Common myeloid progenitor, CD34-positive (primary cell): ENCODE measurements at regions not wholly inside any gene's neighbourhood (a gene's known extent, or its start where the extent isn't known, plus 50 kb on each side); places are given as distances from the start of the nearest gene placed in this dataset.

Experiments used
- CTCF ChIA-PET: fragments of 350-600 bp; sonication (Branson Sonifier 250); formaldehyde crosslinking; loops from one replicate; lab custom pipeline; 2021; ENCODE audit warnings: antibody characterized with exemption; lab: Charles Lee
- POLR2A ChIA-PET: fragments of 350-600 bp; sonication (Branson Sonifier 250); formaldehyde crosslinking; loops from one replicate; lab custom pipeline; 2021; ENCODE audit warnings: antibody characterized with exemption; lab: Charles Lee
- DNase-seq, 3 donors: peaks; one replicate each; pipeline versions ENCODE4 v3.0.0 to v3.0.0-alpha.2; 2013
- H3K27ac ChIP-seq, 2 experiments: 1 replicate in 1 of 2; 2 replicates in 1 of 2; pipeline ENCODE4 v1.7.0; 2013; ENCODE audit warnings: inconsistent platforms in 2 of 2, low read length in 2 of 2, mild to moderate bottlenecking in 2 of 2, low read depth in 1 of 2, moderate library complexity in 1 of 2; ENCODE audit not compliant: severe bottlenecking in 2 of 2, insufficient read depth in 1 of 2, poor library complexity in 1 of 2
- H3K27me3 ChIP-seq, 5 experiments: replicated peaks in 2 of 5; 1 replicate in 3 of 5; 2 replicates in 2 of 5; pipeline versions ENCODE4 v1.6.1 to v1.7.0; 2013; ENCODE audit warnings: low read length in 4 of 5, mild to moderate bottlenecking in 2 of 5, moderate library complexity in 2 of 5, inconsistent platforms in 1 of 5; ENCODE audit not compliant: insufficient read depth in 5 of 5, control insufficient read depth in 4 of 5
- H3K36me3 ChIP-seq, 4 experiments: 1 replicate in 2 of 4; 2 replicates in 2 of 4; pipeline versions ENCODE4 v1.6.1 to v1.7.0; 2013; ENCODE audit warnings: low read length in 3 of 4, control low read depth in 1 of 4, mild to moderate bottlenecking in 1 of 4; ENCODE audit not compliant: control insufficient read depth in 4 of 4, insufficient read depth in 4 of 4
- H3K4me1 ChIP-seq, 4 experiments: 1 replicate in 3 of 4; 2 replicates in 1 of 4; pipeline versions ENCODE4 v1.6.1 to v1.7.1; 2013; ENCODE audit warnings: low read length in 3 of 4, mild to moderate bottlenecking in 3 of 4, control low read depth in 1 of 4, inconsistent platforms in 1 of 4, moderate library complexity in 1 of 4; ENCODE audit not compliant: control insufficient read depth in 4 of 4, insufficient read depth in 4 of 4; ENCODE audit errors: control extremely low read depth in 1 of 4
- H3K4me3 ChIP-seq, 7 experiments: 1 replicate in 4 of 7; 2 replicates in 3 of 7; pipeline versions ENCODE4 v1.5.1 to v1.7.0; 2013; ENCODE audit warnings: mild to moderate bottlenecking in 7 of 7, low read length in 6 of 7, moderate library complexity in 6 of 7, inconsistent platforms in 2 of 7, low read depth in 2 of 7, control low read depth in 1 of 7; ENCODE audit not compliant: insufficient read depth in 4 of 7, control insufficient read depth in 1 of 7; ENCODE audit errors: extremely low read depth in 1 of 7
- H3K9me3 ChIP-seq, 5 experiments: 1 replicate in 4 of 5; 2 replicates in 1 of 5; pipeline versions ENCODE4 v1.6.1 to v1.7.1; 2013; ENCODE audit warnings: low read length in 4 of 5, mild to moderate bottlenecking in 2 of 5, inconsistent platforms in 1 of 5, low read depth in 1 of 5, moderate library complexity in 1 of 5; ENCODE audit not compliant: control insufficient read depth in 4 of 5, insufficient read depth in 2 of 5; ENCODE audit errors: control extremely low read depth in 1 of 5
- WGBS: methylation state at CpG from one replicate; pipeline ENCODE4 v1.1.5; 2013; ENCODE audit not compliant: insufficient coverage; 5-methylcytosine and 5-hydroxymethylcytosine counted together

GRCh38 chr20:58569241-58570125 lies 54.3 kb upstream of the APCDD1L start:
- WGBS = 74% methylated on average over 19 of the region's 28 CpGs
- Histone ChIP-seq H3K9me3 (no peaks in the 10 kb centered on the region), H3K4me3 (no peak overlapping the region), H3K27ac (no peak overlapping the region), H3K27me3 (peaks cover 2 to 19% (median 8%) of the 10 kb centered on the region in 5 experiments), H3K4me1 (peaks cover 0 to 7% (median 4%) of the 10 kb centered on the region in 4 experiments), H3K36me3 (no peaks in the 10 kb centered on the region)
- ChIA-PET POLR2A (no interaction called here), CTCF (no interaction called here)
- peak in 1 of 3 donors; percentile 4 for DNase-seq

GRCh38 chr20:58568483-58569240 lies 53.5 kb upstream of the APCDD1L start:
- no peak for DNase-seq
- CTCF ChIA-PET = no interaction called here
- POLR2A ChIA-PET = no interaction called here
- Histone ChIP-seq H3K36me3 (no peaks in the 10 kb centered on the region), H3K27me3 (peaks cover 2 to 19% (median 8%) of the 10 kb centered on the region in 5 experiments), H3K9me3 (no peaks in the 10 kb centered on the region), H3K4me1 (peaks cover 0 to 7% (median 4%) of the 10 kb centered on the region in 4 experiments), H3K4me3 (no peak overlapping the region), H3K27ac (no peak overlapping the region)
- 91% methylated on average over 14 of the region's 20 CpGs for WGBS

- H3K4me1 ChIP-seq = peaks cover 0 to 7% (median 4%) of the 10 kb centered on the region in 4 experiments
- 94% methylated on average over 7 of the region's 10 CpGs for WGBS
- ChIA-PET CTCF (no interaction called here), POLR2A (no interaction called here)
- DNase-seq = no peak
- H3K36me3 ChIP-seq = no peaks in the 10 kb centered on the region
- peaks cover 2 to 19% (median 8%) of the 10 kb centered on the region in 5 experiments for H3K27me3 ChIP-seq
- H3K4me3 ChIP-seq = no peak overlapping the region
- H3K27ac ChIP-seq = no peak overlapping the region
- no peaks in the 10 kb centered on the region for H3K9me3 ChIP-seq
Measured at GRCh38 chr20:58568126-58568482, 52.9 kb upstream of the APCDD1L start.

- no peak overlapping the region for H3K27ac ChIP-seq
- H3K4me1 ChIP-seq = peaks cover 0 to 7% (median 4%) of the 10 kb centered on the region in 4 experiments
- ChIA-PET CTCF (no interaction called here), POLR2A (no interaction called here)
- H3K27me3 ChIP-seq = peaks cover 2 to 19% (median 8%) of the 10 kb centered on the region in 5 experiments
- WGBS = 89% methylated on average over 13 of the region's 13 CpGs
- no peaks in the 10 kb centered on the region for H3K9me3 ChIP-seq
- DNase-seq = no peak
- no peak overlapping the region for H3K4me3 ChIP-seq
- H3K36me3 ChIP-seq = no peaks in the 10 kb centered on the region
Measured at GRCh38 chr20:58567437-58567836, 52.2 kb upstream of the APCDD1L start.

- Histone ChIP-seq H3K4me1 (peaks cover 0 to 7% (median 4%) of the 10 kb centered on the region in 4 experiments), H3K9me3 (peaks cover 0 to 2% (median 0%) of the 10 kb centered on the region in 5 experiments), H3K27ac (no peak overlapping the region), H3K36me3 (no peaks in the 10 kb centered on the region), H3K4me3 (no peak overlapping the region), H3K27me3 (peaks cover 0 to 19% (median 8%) of the 10 kb centered on the region in 5 experiments)
- WGBS = 87% methylated on average over 5 of the region's 6 CpGs
- ChIA-PET POLR2A (no interaction called here), CTCF (no interaction called here)
- DNase-seq = no peak
Measured at GRCh38 chr20:58566981-58567380, 51.8 kb upstream of the APCDD1L start.

GRCh38 chr20:58565461-58566175 lies 50.4 kb upstream of the APCDD1L start:
- Histone ChIP-seq H3K4me3 (no peak overlapping the region), H3K9me3 (peaks cover 0 to 2% (median 0%) of the 10 kb centered on the region in 5 experiments), H3K27me3 (peaks cover 0 to 15% (median 5%) of the 10 kb centered on the region in 5 experiments), H3K27ac (no peak overlapping the region), H3K36me3 (no peaks in the 10 kb centered on the region), H3K4me1 (peaks cover 0 to 7% (median 4%) of the 10 kb centered on the region in 4 experiments)
- no peak for DNase-seq
- POLR2A ChIA-PET = no interaction called here
- CTCF ChIA-PET = interaction anchor here (1.3 kb wide), 1 partner anchor 10 kb away, joined by 3 read pairs; no protein-coding TSS in a partner anchor
- WGBS = 91% methylated on average over 9 of the region's 13 CpGs
